ENCODE measurements at regions not wholly inside any gene's neighbourhood (a gene's known extent, or its start where the extent isn't known, plus 50 kb on each side); places are given as distances from the start of the nearest gene placed in this dataset.
"Not testable (repeated sequence)": the region's sequence is repeated elsewhere in the genome, so short reads cannot be mapped to it uniquely, and the experiment has no call there.

DNA sequence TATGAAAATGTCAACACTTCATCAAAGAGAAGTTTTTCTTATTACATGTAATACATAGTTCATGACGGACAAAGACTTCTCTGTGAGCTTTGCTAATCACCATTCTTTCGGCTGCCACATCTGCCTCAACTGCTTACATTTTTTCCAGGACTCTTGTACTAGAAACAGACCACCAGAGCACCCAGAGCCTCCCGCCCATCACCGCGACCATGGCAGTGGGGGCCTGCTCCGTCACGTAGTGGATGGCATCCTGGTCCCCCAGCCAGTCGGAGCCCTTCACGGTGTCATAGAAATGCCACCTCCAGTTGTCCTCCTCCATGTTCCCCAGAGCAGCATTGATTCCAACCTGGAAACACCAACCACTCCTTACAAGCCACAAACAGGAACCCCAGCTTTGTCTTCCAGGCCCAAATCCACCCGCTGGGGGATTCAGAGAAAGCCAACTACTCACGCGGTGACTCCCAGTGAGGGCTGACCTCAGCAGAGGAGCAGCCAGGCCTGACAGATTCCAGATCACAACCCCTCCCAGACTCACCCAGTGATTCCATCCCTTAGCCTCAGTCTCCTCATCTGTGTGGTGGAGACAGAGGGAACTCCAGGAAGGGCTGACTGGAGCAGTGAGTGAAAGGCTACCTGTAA, 76.2 kb upstream of the TNK2 start:
- not testable (repeated sequence) for H3K4me3 Mint-ChIP-seq; H3K27ac Mint-ChIP-seq; H3K9me3 Mint-ChIP-seq; DNase-seq (ENCODE audit: low spot score in 2 of 2, unreplicated experiment in 2 of 2); H3K27me3 Mint-ChIP-seq (ENCODE audit: low read depth); H3K4me1 Mint-ChIP-seq; H3K36me3 Mint-ChIP-seq

DNA sequence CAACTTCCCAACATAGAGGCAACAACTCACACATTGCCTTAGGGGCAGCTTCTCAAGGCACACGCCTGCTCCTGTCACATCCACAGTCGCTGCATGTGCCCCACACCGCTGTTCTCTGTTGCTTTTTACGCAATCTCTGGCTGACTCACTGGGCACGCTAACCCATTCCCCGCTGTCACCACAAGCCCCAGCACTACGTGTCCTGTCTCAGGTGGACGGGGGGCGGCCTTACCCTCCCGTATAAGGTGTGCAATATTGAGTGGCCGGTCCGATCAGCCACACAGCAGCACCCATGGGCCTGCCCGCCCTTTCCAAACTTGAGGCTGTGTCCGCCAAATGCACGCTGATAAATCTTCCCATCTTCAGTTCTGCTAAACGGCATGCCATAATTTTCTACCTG, 75.5 kb upstream of the TNK2 start:
- H3K27me3 Mint-ChIP-seq (ENCODE audit: low read depth); H3K27ac Mint-ChIP-seq; H3K4me1 Mint-ChIP-seq: not testable (repeated sequence)

DNA sequence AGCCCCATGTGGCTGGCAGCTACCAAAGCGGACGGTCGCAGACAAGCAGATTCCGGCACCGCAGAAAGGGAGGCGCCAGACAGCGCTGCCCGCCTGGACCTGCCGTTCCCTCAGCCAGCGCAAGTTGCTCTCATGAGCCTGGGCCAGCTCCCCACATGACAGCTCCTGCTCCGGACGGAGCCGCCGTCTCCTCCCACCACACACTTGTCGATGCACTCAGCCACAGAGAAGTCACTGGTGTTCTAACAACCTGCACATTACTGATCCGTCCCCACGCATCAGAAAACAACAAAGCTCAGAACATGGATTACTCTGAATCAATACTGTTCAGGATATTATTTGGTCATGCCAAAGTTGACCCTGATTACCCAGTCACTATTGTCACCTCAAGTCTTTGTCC, 74.4 kb upstream of the TNK2 start:
- H3K27me3 Mint-ChIP-seq (ENCODE audit: low read depth); H3K4me3 Mint-ChIP-seq; H3K36me3 Mint-ChIP-seq; H3K4me1 Mint-ChIP-seq; H3K9me3 Mint-ChIP-seq; H3K27ac Mint-ChIP-seq; DNase-seq (ENCODE audit: low spot score in 2 of 2, unreplicated experiment in 2 of 2): not testable (repeated sequence)

More for the DNA sequence above, 75.5 kb upstream of the TNK2 start:
- H3K9me3 Mint-ChIP-seq; H3K4me3 Mint-ChIP-seq; H3K36me3 Mint-ChIP-seq; DNase-seq (ENCODE audit: low spot score in 2 of 2, unreplicated experiment in 2 of 2): not testable (repeated sequence)

GRCh38 chr3:195981778-195982177, 73.4 kb upstream of the TNK2 start:
- not testable (repeated sequence) for H3K9me3 Mint-ChIP-seq; DNase-seq (ENCODE audit: low spot score in 2 of 2, unreplicated experiment in 2 of 2); H3K27ac Mint-ChIP-seq; H3K36me3 Mint-ChIP-seq; H3K4me1 Mint-ChIP-seq; H3K4me3 Mint-ChIP-seq; H3K27me3 Mint-ChIP-seq (ENCODE audit: low read depth)

DNA sequence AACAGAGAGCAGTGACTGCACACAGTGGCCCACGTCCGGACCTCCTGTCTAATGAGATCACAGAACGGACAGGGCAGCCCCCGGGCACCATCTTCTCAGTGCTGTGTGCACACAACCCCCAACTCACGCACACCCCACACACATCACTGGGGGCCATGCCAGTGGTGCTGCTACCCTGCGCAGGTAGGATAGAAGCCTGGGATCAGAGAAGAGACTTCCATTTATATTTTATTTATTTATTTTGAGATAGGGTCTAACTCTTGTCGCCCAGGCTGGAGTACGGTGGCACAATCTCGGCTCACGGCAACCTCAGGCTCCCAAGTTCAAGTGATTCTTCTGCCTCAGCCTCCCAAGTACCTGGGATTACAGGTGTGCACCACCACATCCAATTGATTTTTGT, 71.5 kb upstream of the TNK2 start:
- H3K4me3 Mint-ChIP-seq; H3K27me3 Mint-ChIP-seq (ENCODE audit: low read depth); DNase-seq (ENCODE audit: low spot score in 2 of 2, unreplicated experiment in 2 of 2); H3K4me1 Mint-ChIP-seq; H3K36me3 Mint-ChIP-seq; H3K9me3 Mint-ChIP-seq; H3K27ac Mint-ChIP-seq: not testable (repeated sequence)

GRCh38 chr3:195978585-195978984, 70.2 kb upstream of the TNK2 start:
- H3K4me1 Mint-ChIP-seq; H3K27me3 Mint-ChIP-seq (ENCODE audit: low read depth); H3K36me3 Mint-ChIP-seq: not testable (repeated sequence)

GRCh38 chr3:195976876-195977275, 68.5 kb upstream of the TNK2 start:
- H3K4me3 Mint-ChIP-seq; H3K4me1 Mint-ChIP-seq; H3K27me3 Mint-ChIP-seq (ENCODE audit: low read depth); DNase-seq (ENCODE audit: low spot score in 2 of 2, unreplicated experiment in 2 of 2); H3K27ac Mint-ChIP-seq; H3K36me3 Mint-ChIP-seq; H3K9me3 Mint-ChIP-seq: not testable (repeated sequence)

More at GRCh38 chr3:195978585-195978984, 70.2 kb upstream of the TNK2 start:
- not testable (repeated sequence) for H3K9me3 Mint-ChIP-seq; H3K27ac Mint-ChIP-seq; DNase-seq (ENCODE audit: low spot score in 2 of 2, unreplicated experiment in 2 of 2); H3K4me3 Mint-ChIP-seq

DNA sequence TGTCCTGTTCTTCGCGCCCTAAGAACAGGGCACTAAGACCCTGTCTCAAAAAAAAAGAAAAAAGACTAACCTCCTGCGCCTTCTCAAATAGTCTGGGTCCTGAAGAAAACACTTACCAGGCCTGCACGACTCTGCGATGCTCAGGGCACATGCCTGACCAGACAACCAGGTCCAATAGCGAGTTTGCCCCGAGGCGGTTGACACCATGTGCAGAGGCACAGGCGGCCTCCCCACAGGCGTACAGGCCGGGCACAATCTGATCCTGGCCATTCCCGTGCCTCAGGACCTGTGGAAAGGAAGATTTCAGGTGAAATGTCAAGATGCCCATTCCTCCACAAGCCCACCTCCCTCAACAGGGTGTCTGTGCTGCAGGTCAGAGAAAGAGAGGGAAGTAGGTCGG, 65.9 kb upstream of the TNK2 start:
- H3K27me3 Mint-ChIP-seq (ENCODE audit: low read depth); H3K27ac Mint-ChIP-seq; H3K4me3 Mint-ChIP-seq; H3K4me1 Mint-ChIP-seq; H3K9me3 Mint-ChIP-seq: not testable (repeated sequence)
- peaks cover 17% of the 10 kb centered on the region for H3K36me3 Mint-ChIP-seq
- DNase-seq (ENCODE audit: low spot score in 2 of 2, unreplicated experiment in 2 of 2), result peak in 1 of 2 experiments; percentile 34

- not testable (repeated sequence) for H3K4me1 Mint-ChIP-seq; H3K27me3 Mint-ChIP-seq (ENCODE audit: low read depth); H3K9me3 Mint-ChIP-seq; H3K27ac Mint-ChIP-seq; H3K4me3 Mint-ChIP-seq
- DNase-seq (ENCODE audit: low spot score in 2 of 2, unreplicated experiment in 2 of 2), result peak in 1 of 2 experiments; percentile 34
- H3K36me3 Mint-ChIP-seq, result peaks cover 19% of the 10 kb centered on the region
Measured at GRCh38 chr3:195970873-195971272, 62.5 kb upstream of the TNK2 start.

DNA sequence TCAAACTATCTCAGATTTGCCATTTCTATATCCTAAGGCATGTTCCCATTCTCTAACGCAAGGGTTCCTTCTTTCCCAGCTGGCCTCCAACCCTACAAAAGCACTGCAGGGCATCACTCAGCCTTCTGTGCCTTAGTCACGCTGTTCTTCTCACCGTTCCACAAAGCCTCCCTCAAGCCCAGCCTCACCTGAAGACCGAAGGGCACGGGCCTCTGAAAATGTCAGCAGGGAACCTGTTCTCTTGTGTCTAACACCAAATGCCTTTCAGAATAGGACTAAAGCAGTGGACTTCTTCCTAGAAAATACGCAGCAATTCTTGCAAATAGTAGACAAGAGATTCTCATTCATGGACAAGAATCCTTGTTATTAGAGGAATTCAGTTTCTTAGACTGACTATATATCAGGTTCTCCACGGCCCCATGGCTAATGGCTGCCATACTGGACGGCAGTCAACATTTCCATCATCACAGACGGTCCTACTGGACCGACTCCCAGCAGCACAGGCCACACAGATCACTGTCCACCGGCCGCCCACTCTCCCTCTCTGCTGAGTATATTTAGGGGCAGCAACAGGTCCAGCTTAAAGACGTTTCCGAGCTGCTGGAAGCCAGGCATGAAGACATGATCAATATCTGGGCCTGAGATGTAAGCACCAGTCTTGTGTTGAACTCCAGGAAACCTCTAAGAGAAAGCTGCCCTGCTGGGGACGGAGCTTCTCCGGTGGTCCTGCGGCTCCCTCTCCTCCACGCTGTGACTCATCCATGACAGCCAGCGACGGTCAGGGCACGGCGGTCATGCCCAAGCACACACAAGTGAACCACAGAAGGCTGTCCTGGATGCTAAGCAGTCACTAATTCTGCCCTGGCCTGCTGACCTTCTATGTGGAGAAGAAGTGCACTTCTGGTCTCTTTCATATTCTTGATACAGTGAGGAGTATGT, 61.8 kb upstream of the TNK2 start:
- not testable (repeated sequence) for H3K27ac Mint-ChIP-seq; H3K27me3 Mint-ChIP-seq (ENCODE audit: low read depth); H3K4me1 Mint-ChIP-seq; H3K9me3 Mint-ChIP-seq; H3K4me3 Mint-ChIP-seq
- H3K36me3 Mint-ChIP-seq, result peaks cover 25% of the 10 kb centered on the region
- DNase-seq (ENCODE audit: low spot score in 2 of 2, unreplicated experiment in 2 of 2), result peak in 1 of 2 experiments; percentile 37

GRCh38 chr3:195969341-195969740, 61.0 kb upstream of the TNK2 start:
- H3K36me3 Mint-ChIP-seq, result peaks cover 31% of the 10 kb centered on the region
- H3K4me3 Mint-ChIP-seq; H3K4me1 Mint-ChIP-seq; H3K27me3 Mint-ChIP-seq (ENCODE audit: low read depth); H3K27ac Mint-ChIP-seq; H3K9me3 Mint-ChIP-seq: not testable (repeated sequence)
- DNase-seq (ENCODE audit: low spot score in 2 of 2, unreplicated experiment in 2 of 2), result peak in 1 of 2 experiments; percentile 13

- H3K36me3 Mint-ChIP-seq, result peaks cover 33% of the 10 kb centered on the region
- not testable (repeated sequence) for H3K4me1 Mint-ChIP-seq; H3K4me3 Mint-ChIP-seq; H3K9me3 Mint-ChIP-seq; H3K27ac Mint-ChIP-seq; H3K27me3 Mint-ChIP-seq (ENCODE audit: low read depth)
- peak in 1 of 2 experiments; percentile 26 for DNase-seq (ENCODE audit: low spot score in 2 of 2, unreplicated experiment in 2 of 2)
Measured at GRCh38 chr3:195968104-195968503, 59.8 kb upstream of the TNK2 start.

DNA sequence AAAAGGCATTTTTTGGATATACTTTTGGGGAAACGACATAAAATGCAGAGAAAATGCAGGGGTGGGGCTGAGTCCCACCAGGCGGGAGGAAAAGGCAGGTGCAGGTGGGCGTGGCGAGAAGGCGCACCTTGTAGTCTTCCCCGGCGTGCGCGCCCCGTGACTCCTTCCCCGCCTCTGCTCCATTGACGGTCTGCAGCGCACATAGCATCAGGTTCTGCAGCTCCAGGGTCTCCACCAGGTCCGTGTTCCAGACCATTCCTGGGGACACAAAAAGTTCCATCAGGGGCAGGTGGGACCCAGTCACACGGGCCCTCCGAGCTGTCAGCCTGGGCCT, 59.0 kb upstream of the TNK2 start:
- H3K4me3 Mint-ChIP-seq; H3K27me3 Mint-ChIP-seq (ENCODE audit: low read depth); DNase-seq (ENCODE audit: low spot score in 2 of 2, unreplicated experiment in 2 of 2); H3K27ac Mint-ChIP-seq; H3K4me1 Mint-ChIP-seq; H3K9me3 Mint-ChIP-seq: not testable (repeated sequence)
- H3K36me3 Mint-ChIP-seq, result peaks cover 34% of the 10 kb centered on the region

DNA sequence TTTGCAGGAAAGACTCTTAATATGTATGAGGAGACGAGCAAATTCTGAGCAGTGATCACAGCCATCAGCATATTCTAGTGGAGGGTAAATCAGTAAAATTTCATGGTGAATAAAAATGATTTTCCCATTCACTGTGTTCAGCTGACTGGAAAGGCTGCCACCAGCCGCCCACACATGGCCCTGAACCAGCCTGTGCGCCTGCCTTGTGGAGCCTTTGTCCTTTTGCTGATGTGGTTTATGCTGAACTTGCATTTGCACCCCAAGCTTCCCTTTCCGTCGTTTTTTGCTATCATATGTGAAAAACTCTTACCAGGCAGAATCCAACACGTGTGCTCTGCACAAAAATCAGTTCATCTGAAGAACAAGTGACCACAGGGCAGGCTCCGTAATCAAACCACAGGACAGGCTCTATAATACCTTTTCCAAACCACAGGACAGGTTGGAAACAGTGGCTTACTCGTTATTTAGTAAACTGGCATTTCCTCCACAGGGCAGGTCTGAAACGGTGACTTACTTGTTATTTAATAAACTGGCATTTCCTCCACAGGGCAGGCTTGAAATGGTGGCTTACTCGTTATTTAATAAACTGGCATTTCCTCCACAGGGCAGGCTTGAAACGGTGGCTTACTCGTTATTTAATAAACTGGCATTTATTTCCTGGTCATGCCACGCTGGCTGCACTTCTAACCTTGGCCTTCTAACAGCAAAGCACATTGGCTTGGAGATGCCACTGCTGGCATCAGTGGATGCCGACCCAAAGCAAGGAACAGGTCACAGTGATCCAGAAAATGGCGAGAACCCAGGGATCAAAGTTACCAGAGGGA, 58.4 kb upstream of the TNK2 start:
- DNase-seq (ENCODE audit: low spot score in 2 of 2, unreplicated experiment in 2 of 2); H3K4me1 Mint-ChIP-seq; H3K4me3 Mint-ChIP-seq; H3K27me3 Mint-ChIP-seq (ENCODE audit: low read depth); H3K27ac Mint-ChIP-seq; H3K9me3 Mint-ChIP-seq: not testable (repeated sequence)
- peaks cover 35% of the 10 kb centered on the region for H3K36me3 Mint-ChIP-seq
